ENCODE measurements at regions not wholly inside any gene's neighbourhood (a gene's known extent, or its start where the extent isn't known, plus 50 kb on each side); places are given as distances from the start of the nearest gene placed in this dataset.

DNA sequence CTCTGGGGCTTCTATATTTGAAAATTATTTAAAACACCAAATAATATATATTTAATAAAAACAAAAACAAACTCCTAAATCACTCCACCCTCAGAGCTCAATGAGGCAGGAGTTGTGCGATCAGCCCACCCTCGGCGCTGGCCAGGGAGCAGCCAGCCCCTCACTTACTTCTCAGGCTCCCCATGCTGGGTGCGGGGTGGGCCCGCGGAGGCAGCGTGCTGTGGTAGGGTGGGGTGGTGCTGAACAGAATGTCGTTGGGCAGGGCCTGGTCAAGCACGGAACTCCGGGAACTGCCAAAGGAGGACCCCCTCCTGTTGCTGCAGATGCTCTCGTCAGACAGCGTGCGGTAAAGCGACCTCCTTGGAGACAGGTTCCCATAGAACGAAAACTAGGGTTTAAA lies 204.5 kb downstream of the SIPA1L2 start:
- intact Hi-C loops (cut with micrococcal nuclease) (no loop called here), in situ Hi-C loops (cut with MboI) (no loop called here)
- Histone ChIP-seq H3K4me2 (ENCODE audit: insufficient read depth, low read length) (no peak overlapping the region), H3K27ac (ENCODE audit: extremely low read depth, low read depth, low read length) (no peak overlapping the region), H3K4me1 (replicated peaks in 1 of 2; ENCODE audit: control insufficient read depth in 2 of 2, insufficient read depth in 2 of 2, low read length in 2 of 2) (no peaks in the 10 kb centered on the region), H3K36me3 (ENCODE audit: control insufficient read depth, insufficient read depth, low read length) (no peaks in the 10 kb centered on the region), H3K9me1 (ENCODE audit: control insufficient read depth, insufficient read depth, low read length) (no peaks in the 10 kb centered on the region), H2AFZ (ENCODE audit: low read depth, low read length) (no peak overlapping the region), H3K9ac (ENCODE audit: insufficient read depth in 1 of 2, low read depth in 2 of 2, low read length in 2 of 2) (no peak overlapping the region), H4K20me1 (replicated peaks; ENCODE audit: control insufficient read depth, insufficient read depth, low read length) (no peaks in the 10 kb centered on the region), H3K79me2 (ENCODE audit: control insufficient read depth, insufficient read depth, low read length) (no peaks in the 10 kb centered on the region), H3K9me3 (replicated peaks; ENCODE audit: control insufficient read depth, insufficient read depth, low read depth, low read length) (no peaks in the 10 kb centered on the region), H3K27me3 (ENCODE audit: control insufficient read depth in 2 of 2, insufficient read depth in 2 of 2, low read length in 2 of 2) (no peaks in the 10 kb centered on the region), H3K4me3 (no peak overlapping the region)
- CTCF ChIA-PET (ENCODE audit: low intra/inter-chr PET ratio), result no interaction called here
- POLR2A ChIA-PET, result interaction anchor here (0.9 kb wide), 1 partner anchor 12 kb away, joined by 3 read pairs; no protein-coding TSS in a partner anchor
- WGBS (ENCODE audit: insufficient coverage, low coverage, missing lambda C conversion rate), result under 1% methylated on average over 15 of the region's 15 CpGs
- TF ChIP-seq, protein P1, sequence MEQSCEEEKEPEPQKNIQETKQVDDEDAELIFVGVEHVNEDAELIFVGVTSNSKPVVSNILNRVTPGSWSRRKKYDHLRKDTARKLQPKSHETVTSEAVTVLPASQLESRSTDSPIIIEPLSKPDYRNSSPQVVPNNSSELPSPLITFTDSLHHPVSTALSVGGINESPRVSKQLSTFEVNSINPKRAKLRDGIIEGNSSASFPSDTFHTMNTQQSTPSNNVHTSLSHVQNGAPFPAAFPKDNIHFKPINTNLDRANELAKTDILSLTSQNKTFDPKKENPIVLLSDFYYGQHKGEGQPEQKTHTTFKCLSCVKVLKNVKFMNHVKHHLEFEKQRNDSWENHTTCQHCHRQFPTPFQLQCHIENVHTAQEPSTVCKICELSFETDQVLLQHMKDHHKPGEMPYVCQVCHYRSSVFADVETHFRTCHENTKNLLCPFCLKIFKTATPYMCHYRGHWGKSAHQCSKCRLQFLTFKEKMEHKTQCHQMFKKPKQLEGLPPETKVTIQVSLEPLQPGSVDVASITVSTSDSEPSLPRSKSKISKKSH (CRISPR knock-in tag; IDR thresholded peaks at IDR 0.05), result no peak
- no peak for TF ChIP-seq ZNF232 (CRISPR knock-in tag; IDR thresholded peaks at IDR 0.05)
- TF ChIP-seq, protein P2, sequence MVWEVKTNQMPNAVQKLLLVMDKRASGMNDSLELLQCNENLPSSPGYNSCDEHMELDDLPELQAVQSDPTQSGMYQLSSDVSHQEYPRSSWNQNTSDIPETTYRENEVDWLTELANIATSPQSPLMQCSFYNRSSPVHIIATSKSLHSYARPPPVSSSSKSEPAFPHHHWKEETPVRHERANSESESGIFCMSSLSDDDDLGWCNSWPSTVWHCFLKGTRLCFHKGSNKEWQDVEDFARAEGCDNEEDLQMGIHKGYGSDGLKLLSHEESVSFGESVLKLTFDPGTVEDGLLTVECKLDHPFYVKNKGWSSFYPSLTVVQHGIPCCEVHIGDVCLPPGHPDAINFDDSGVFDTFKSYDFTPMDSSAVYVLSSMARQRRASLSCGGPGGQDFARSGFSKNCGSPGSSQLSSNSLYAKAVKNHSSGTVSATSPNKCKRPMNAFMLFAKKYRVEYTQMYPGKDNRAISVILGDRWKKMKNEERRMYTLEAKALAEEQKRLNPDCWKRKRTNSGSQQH (CRISPR knock-in tag; IDR thresholded peaks at IDR 0.05), result no peak
- TF ChIP-seq ZC3H11A (IDR thresholded peaks at IDR 0.05; ENCODE audit: low read depth, low read length), result no peak
- no peak for TF ChIP-seq HDGF (IDR thresholded peaks at IDR 0.05)
- TF ChIP-seq ASH1L (IDR thresholded peaks at IDR 0.05; ENCODE audit: borderline replicate concordance, low read depth, partially characterized antibody), result no peak
- TF ChIP-seq ZNF766 (CRISPR knock-in tag; conservative IDR thresholded peaks at IDR 0.05), result no peak
- DNase-seq (ENCODE audit: extremely low read depth in 1 of 4, low spot score in 3 of 4) (no peak), FAIRE-seq (no peak), ATAC-seq (no peak; the same call in 2 of the 3 replicates)
- no TSS peak for BruUV-seq (replicated peaks)

Data from K562 (cell line).